H9 (cell line): ENCODE measurements at regions not wholly inside any gene's neighbourhood (a gene's known extent, or its start where the extent isn't known, plus 50 kb on each side); places are given as distances from the start of the nearest gene placed in this dataset.
"Not testable (repeated sequence)": the region's sequence is repeated elsewhere in the genome, so short reads cannot be mapped to it uniquely, and the experiment has no call there.

ENCODE experiments used
- DNase-seq: peaks from one replicate; pipeline ENCODE4 v3.0.0-alpha.2; 2017
- H2AFZ ChIP-seq: one replicate; pipeline ENCODE4 v1.6.1; 2013; ENCODE audit warnings: mild to moderate bottlenecking, low read length, control low read depth, moderate library complexity
- H2AK5ac ChIP-seq: 2 replicates; pipeline ENCODE4 v1.6.1; 2013; ENCODE audit warnings: low read length, control low read depth, mixed read lengths; ENCODE audit not compliant: insufficient read length
- H2BK120ac ChIP-seq: one replicate; pipeline ENCODE4 v1.6.1; 2013; ENCODE audit warnings: low read depth, mild to moderate bottlenecking, low read length, control low read depth, inconsistent platforms; ENCODE audit not compliant: poor library complexity, severe bottlenecking
- H2BK12ac ChIP-seq: 2 replicates; pipeline ENCODE4 v1.6.1; 2013; ENCODE audit warnings: low read length, control low read depth, mixed read lengths, low read depth; ENCODE audit not compliant: insufficient read length
- H2BK15ac ChIP-seq: 2 replicates; pipeline ENCODE4 v1.6.1; 2013; ENCODE audit warnings: low read depth, low read length, control low read depth
- H2BK20ac ChIP-seq: one replicate; pipeline ENCODE4 v1.6.1; 2013; ENCODE audit warnings: low read depth, mild to moderate bottlenecking, low read length, control low read depth, inconsistent platforms; ENCODE audit not compliant: poor library complexity, severe bottlenecking
- H2BK5ac ChIP-seq: 2 replicates; pipeline ENCODE4 v1.6.1; 2013; ENCODE audit warnings: low read length, control low read depth, mixed read lengths; ENCODE audit not compliant: insufficient read length
- H3K14ac ChIP-seq: 2 replicates; pipeline ENCODE4 v1.6.1; 2013; ENCODE audit warnings: low read length, control low read depth; ENCODE audit not compliant: insufficient read depth
- H3K18ac ChIP-seq: 2 replicates; pipeline ENCODE4 v1.6.1; 2013; ENCODE audit warnings: low read depth, mild to moderate bottlenecking, mixed read lengths, low read length, control low read depth; ENCODE audit not compliant: insufficient read length
- H3K23ac ChIP-seq: 2 replicates; pipeline ENCODE4 v1.6.1; 2013; ENCODE audit warnings: low read length, control low read depth, mixed read lengths, low read depth; ENCODE audit not compliant: insufficient read length
- H3K23me2 ChIP-seq: 2 replicates; pipeline ENCODE4 v1.6.1; 2013; ENCODE audit warnings: low read depth, mild to moderate bottlenecking, mixed read lengths, low read length, control low read depth; ENCODE audit not compliant: insufficient read length, poor library complexity, severe bottlenecking
- H3K27ac ChIP-seq: 2 replicates; pipeline ENCODE4 v1.5.1; 2013; ENCODE audit warnings: low read length, control low read depth, mixed read lengths, low read depth; ENCODE audit not compliant: insufficient read length
- H3K27me3 ChIP-seq: 2 replicates; pipeline ENCODE4 v1.6.1; 2013; ENCODE audit warnings: low read length, control low read depth, inconsistent platforms; ENCODE audit not compliant: insufficient read depth
- H3K4ac ChIP-seq: 2 replicates; pipeline ENCODE4 v1.6.1; 2013; ENCODE audit warnings: low read depth, mild to moderate bottlenecking, control low read depth, inconsistent platforms, low read length, moderate library complexity
- H3K4me1 ChIP-seq: 2 replicates; pipeline ENCODE4 v1.6.1; 2013; ENCODE audit warnings: low read length, control low read depth, inconsistent platforms; ENCODE audit not compliant: insufficient read depth
- H3K4me2 ChIP-seq: 2 replicates; pipeline ENCODE4 v1.6.1; 2013; ENCODE audit warnings: low read length, control low read depth, mixed read lengths; ENCODE audit not compliant: insufficient read length, insufficient read depth
- H3K56ac ChIP-seq: 2 replicates; pipeline ENCODE4 v1.6.1; 2013; ENCODE audit warnings: low read depth, mild to moderate bottlenecking, mixed read lengths, low read length, control low read depth; ENCODE audit not compliant: insufficient read length
- H3K79me1 ChIP-seq: 2 replicates; pipeline ENCODE4 v1.6.1; 2013; ENCODE audit warnings: low read depth, mild to moderate bottlenecking, moderate library complexity, low read length, control low read depth, inconsistent platforms; ENCODE audit not compliant: insufficient read depth, poor library complexity, severe bottlenecking
- H3K79me2 ChIP-seq: 2 replicates; pipeline ENCODE4 v1.6.1; 2013; ENCODE audit warnings: low read length, control low read depth, inconsistent platforms; ENCODE audit not compliant: insufficient read depth
- H3K9ac ChIP-seq: 2 replicates; pipeline ENCODE4 v1.6.1; 2013; ENCODE audit warnings: low read length, control low read depth, mixed read lengths; ENCODE audit not compliant: insufficient read length; ENCODE audit errors: extremely low read depth
- H3K9me3 ChIP-seq: one replicate; pipeline ENCODE4 v1.6.1; 2013; ENCODE audit warnings: low read depth, low read length, inconsistent platforms; ENCODE audit not compliant: control insufficient read depth
- H3T11ph ChIP-seq: one replicate; pipeline ENCODE4 v1.6.1; 2013; ENCODE audit warnings: mild to moderate bottlenecking, low read length, control low read depth, inconsistent platforms
- H4K20me1 ChIP-seq: one replicate; pipeline ENCODE4 v1.6.1; 2013; ENCODE audit not compliant: control insufficient read depth, insufficient read length, insufficient read depth
- H4K5ac ChIP-seq: 2 replicates; pipeline ENCODE4 v1.6.1; 2013; ENCODE audit warnings: low read depth, mild to moderate bottlenecking, mixed read lengths, low read length, control low read depth; ENCODE audit not compliant: insufficient read length
- H4K8ac ChIP-seq: replicated peaks from 2 replicates; pipeline ENCODE4 v1.6.1; 2013; ENCODE audit warnings: low read length, control low read depth, mixed read lengths, low read depth; ENCODE audit not compliant: insufficient read length
- H4K91ac ChIP-seq: 2 replicates; pipeline ENCODE4 v1.6.1; 2013; ENCODE audit warnings: low read depth, mild to moderate bottlenecking, moderate library complexity, mixed read lengths, low read length, control low read depth; ENCODE audit not compliant: insufficient read length
- H3K27ac Mint-ChIP-seq, 3 experiments: 2 replicates in 2 of 3; 3 replicates in 1 of 3; pipeline ENCODE4 v1.8.0; 2020 to 2021; ENCODE audit warnings: mixed read lengths in 3 of 3, mild to moderate bottlenecking in 1 of 3, moderate library complexity in 1 of 3
- H3K27me3 Mint-ChIP-seq: 2 replicates; pipeline ENCODE4 v1.8.0; 2021; ENCODE audit warnings: low read depth, mild to moderate bottlenecking, moderate library complexity, mixed read lengths
- H3K36me3 Mint-ChIP-seq, 3 experiments: 2 replicates in 2 of 3; 3 replicates in 1 of 3; pipeline ENCODE4 v1.8.0; 2020 to 2021; ENCODE audit warnings: low read depth in 3 of 3, mixed read lengths in 3 of 3; ENCODE audit not compliant: insufficient read depth in 1 of 3
- H3K4me1 Mint-ChIP-seq, 2 experiments: 2 replicates each; pipeline ENCODE4 v1.8.0; 2020; ENCODE audit warnings: mixed read lengths in 2 of 2
- H3K4me3 Mint-ChIP-seq, 2 experiments: 2 replicates in 1 of 2; 3 replicates in 1 of 2; pipeline ENCODE4 v1.8.0; 2020 to 2021; ENCODE audit warnings: mild to moderate bottlenecking in 2 of 2, mixed read lengths in 2 of 2, moderate library complexity in 1 of 2
- H3K9me3 Mint-ChIP-seq, 2 experiments: 2 replicates in 1 of 2; 3 replicates in 1 of 2; pipeline ENCODE4 v1.8.0; 2020; ENCODE audit warnings: mild to moderate bottlenecking in 2 of 2, mixed read lengths in 2 of 2, moderate library complexity in 1 of 2
- WGBS: extraction: QIAGEN DNeasy Blood & Tissue Kit; methylation state at CpG from one replicate; pipeline ENCODE4 v1.1.7; 2013; ENCODE audit warnings: missing lambda C conversion rate, low lambda C conversion rate, mixed read lengths; ENCODE audit not compliant: insufficient read length; ENCODE audit errors: extremely low coverage; 5-methylcytosine and 5-hydroxymethylcytosine counted together
- TF ChIP-seq, protein P1 (sequence below): fragments of 200-600 bp; sonication (generic); conservative IDR thresholded peaks from 3 replicates; pipeline ENCODE4 v1.8.0; 2021; ENCODE audit warnings: antibody characterized with exemption, mild to moderate bottlenecking

DNA sequence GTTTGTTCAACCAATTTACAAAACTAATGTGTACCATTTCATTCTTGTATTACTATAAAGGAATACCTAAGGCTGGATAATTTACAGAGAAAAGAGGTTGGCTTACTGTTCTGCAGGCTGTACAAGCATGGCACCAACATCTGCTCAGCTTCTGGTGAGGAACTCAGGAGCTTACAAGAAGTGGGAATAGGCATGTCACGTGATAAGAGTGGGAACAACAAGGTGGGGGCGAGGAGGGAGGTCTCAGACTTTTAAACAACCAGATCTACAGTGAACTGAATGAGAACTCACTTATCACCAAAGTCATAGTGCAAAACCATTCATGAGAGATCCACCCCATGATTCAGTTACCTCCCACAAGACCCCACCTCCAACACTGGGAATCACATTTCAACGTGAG, 1178.0 kb downstream of the REEP3 start:
- no peak overlapping the region for H4K8ac ChIP-seq
- H3K4me2 ChIP-seq: no peak overlapping the region
- Mint-ChIP-seq H3K36me3 (peaks cover 0 to 6% (median 2%) of the 10 kb centered on the region in 3 experiments; a peak in 2 of 7 replicates), H3K27me3 (no peaks in the 10 kb centered on the region), H3K4me3 (no peak overlapping the region), H3K4me1 (no peaks in the 10 kb centered on the region), H3K27ac (peak overlapping the region in 1 of 3 experiments; percentile 90; a peak in 1 of 7 replicates), H3K9me3 (peaks cover 4 to 11% of the 10 kb centered on the region in 2 experiments; a peak in 2 of 5 replicates)
- H2BK5ac ChIP-seq: no peak overlapping the region
- no peak overlapping the region for H2AK5ac ChIP-seq
- no peak overlapping the region for H4K91ac ChIP-seq
- no peak overlapping the region for H2AFZ ChIP-seq
- no peak overlapping the region for H3K27ac ChIP-seq
- TF ChIP-seq, protein P1, sequence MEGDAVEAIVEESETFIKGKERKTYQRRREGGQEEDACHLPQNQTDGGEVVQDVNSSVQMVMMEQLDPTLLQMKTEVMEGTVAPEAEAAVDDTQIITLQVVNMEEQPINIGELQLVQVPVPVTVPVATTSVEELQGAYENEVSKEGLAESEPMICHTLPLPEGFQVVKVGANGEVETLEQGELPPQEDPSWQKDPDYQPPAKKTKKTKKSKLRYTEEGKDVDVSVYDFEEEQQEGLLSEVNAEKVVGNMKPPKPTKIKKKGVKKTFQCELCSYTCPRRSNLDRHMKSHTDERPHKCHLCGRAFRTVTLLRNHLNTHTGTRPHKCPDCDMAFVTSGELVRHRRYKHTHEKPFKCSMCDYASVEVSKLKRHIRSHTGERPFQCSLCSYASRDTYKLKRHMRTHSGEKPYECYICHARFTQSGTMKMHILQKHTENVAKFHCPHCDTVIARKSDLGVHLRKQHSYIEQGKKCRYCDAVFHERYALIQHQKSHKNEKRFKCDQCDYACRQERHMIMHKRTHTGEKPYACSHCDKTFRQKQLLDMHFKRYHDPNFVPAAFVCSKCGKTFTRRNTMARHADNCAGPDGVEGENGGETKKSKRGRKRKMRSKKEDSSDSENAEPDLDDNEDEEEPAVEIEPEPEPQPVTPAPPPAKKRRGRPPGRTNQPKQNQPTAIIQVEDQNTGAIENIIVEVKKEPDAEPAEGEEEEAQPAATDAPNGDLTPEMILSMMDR: no peak
- WGBS: no CpG with 5 or more reads among the region's 3 CpGs
- no peak overlapping the region for H2BK12ac ChIP-seq
- no peaks in the 10 kb centered on the region for H3K79me1 ChIP-seq
- H2BK20ac ChIP-seq: no peak overlapping the region
- H3K4ac ChIP-seq: no peak overlapping the region
- no peak overlapping the region for H3K18ac ChIP-seq
- H3K4me1 ChIP-seq: no peaks in the 10 kb centered on the region
- H2BK120ac ChIP-seq: no peak overlapping the region
- H3K27me3 ChIP-seq: no peaks in the 10 kb centered on the region
- no peaks in the 10 kb centered on the region for H3K79me2 ChIP-seq
- H3K23ac ChIP-seq: no peak overlapping the region
- no peak overlapping the region for H4K5ac ChIP-seq
- no peaks in the 10 kb centered on the region for H3K23me2 ChIP-seq
- no peak overlapping the region for H3K14ac ChIP-seq
- no peak overlapping the region for H3K9ac ChIP-seq
- no peak overlapping the region for H3K56ac ChIP-seq
- H2BK15ac ChIP-seq: no peak overlapping the region
- H3T11ph ChIP-seq: no peak overlapping the region
- H3K9me3 ChIP-seq: no peaks in the 10 kb centered on the region
- no peaks in the 10 kb centered on the region for H4K20me1 ChIP-seq
- DNase-seq: no peak

DNA sequence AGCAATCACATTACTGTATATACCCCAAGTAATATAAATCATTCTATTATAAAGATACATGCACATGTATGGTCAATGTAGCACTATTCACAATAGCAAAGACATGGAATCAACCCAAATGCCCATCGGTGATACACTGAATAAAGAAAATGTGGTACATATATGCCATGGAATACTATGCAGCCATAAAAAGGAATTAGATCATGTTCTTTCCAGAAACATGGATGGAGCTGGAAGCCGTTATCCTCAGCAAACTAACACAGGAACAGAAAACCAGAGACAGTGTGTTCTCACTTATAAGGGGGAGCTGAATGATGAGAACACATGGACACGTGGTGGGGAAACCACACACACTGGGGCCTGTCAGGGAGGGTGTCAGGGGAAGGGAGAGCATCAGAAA, 1180.9 kb downstream of the REEP3 start:
- H3K9me3 Mint-ChIP-seq: peaks cover 4 to 11% of the 10 kb centered on the region in 2 experiments; a peak in 2 of 5 replicates
- not testable (repeated sequence) for H4K91ac ChIP-seq, H3K27me3 Mint-ChIP-seq, H3K36me3 Mint-ChIP-seq, H4K8ac ChIP-seq, H3K9me3 ChIP-seq, H2BK120ac ChIP-seq, H2BK15ac ChIP-seq, H3K27ac Mint-ChIP-seq, H3K79me2 ChIP-seq, H3K14ac ChIP-seq, H3K18ac ChIP-seq, H2AFZ ChIP-seq, H4K20me1 ChIP-seq, H2AK5ac ChIP-seq, H3K4ac ChIP-seq, H3K4me1 ChIP-seq, H2BK20ac ChIP-seq, H3K56ac ChIP-seq, H3K9ac ChIP-seq, H3K4me2 ChIP-seq, H3K79me1 ChIP-seq, H3K27me3 ChIP-seq, H3K23me2 ChIP-seq, H3K4me3 Mint-ChIP-seq, DNase-seq, H2BK12ac ChIP-seq, H3K23ac ChIP-seq, H2BK5ac ChIP-seq, H3K27ac ChIP-seq, H3K4me1 Mint-ChIP-seq, H3T11ph ChIP-seq, H4K5ac ChIP-seq
- no CpG with 5 or more reads among the region's 3 CpGs for WGBS
